Cortex of kidney (tissue), 1 donor: ENCODE measurements at regions not wholly inside any gene's neighbourhood (a gene's known extent, or its start where the extent isn't known, plus 50 kb on each side); places are given as distances from the start of the nearest gene placed in this dataset.

Source experiments
- DNase-seq: peaks from one replicate; lab custom pipeline; 2025; lab: John Stamatoyannopoulos, UW

GRCh38 chr12:126770188-126770587 is 1496.8 kb upstream of the TMEM132C start:
- DNase-seq, result no peak

GRCh38 chr12:126772171-126772864 is 1494.7 kb upstream of the TMEM132C start:
- DNase-seq, result no peak

GRCh38 chr12:126773012-126773411 is 1494.0 kb upstream of the TMEM132C start:
- no peak for DNase-seq

GRCh38 chr12:126773491-126773890 is 1493.5 kb upstream of the TMEM132C start:
- no peak for DNase-seq

GRCh38 chr12:126776026-126776655 is 1490.8 kb upstream of the TMEM132C start:
- no peak for DNase-seq

- no peak for DNase-seq
Observed at GRCh38 chr12:126780343-126780742, 1486.6 kb upstream of the TMEM132C start.

- DNase-seq, result no peak
Observed at GRCh38 chr12:126781593-126781992, 1485.4 kb upstream of the TMEM132C start.

- no peak for DNase-seq
Observed at GRCh38 chr12:126782083-126782482, 1484.9 kb upstream of the TMEM132C start.

- DNase-seq, result no peak
Observed at GRCh38 chr12:126784328-126784921, 1482.5 kb upstream of the TMEM132C start.

- no peak for DNase-seq
Observed at GRCh38 chr12:126789963-126790362, 1477.0 kb upstream of the TMEM132C start.

- DNase-seq, result no peak
Observed at GRCh38 chr12:126791122-126791521, 1475.8 kb upstream of the TMEM132C start.

GRCh38 chr12:126792411-126792810 is 1474.6 kb upstream of the TMEM132C start:
- DNase-seq, result no peak

GRCh38 chr12:126797525-126797924 is 1469.4 kb upstream of the TMEM132C start:
- DNase-seq, result no peak

- no peak for DNase-seq
Observed at GRCh38 chr12:126798449-126798848, 1468.5 kb upstream of the TMEM132C start.

- no peak for DNase-seq
Observed at GRCh38 chr12:126807312-126807865, 1459.6 kb upstream of the TMEM132C start.

GRCh38 chr12:126811391-126811790 is 1455.6 kb upstream of the TMEM132C start:
- no peak for DNase-seq

GRCh38 chr12:126819554-126819953 is 1447.4 kb upstream of the TMEM132C start:
- DNase-seq, result no peak

GRCh38 chr12:126830778-126831680 is 1435.9 kb upstream of the TMEM132C start:
- no peak for DNase-seq

- DNase-seq, result no peak
Observed at GRCh38 chr12:126837697-126838096, 1429.3 kb upstream of the TMEM132C start.

- no peak for DNase-seq
Observed at GRCh38 chr12:126843915-126844669, 1422.9 kb upstream of the TMEM132C start.

- no peak for DNase-seq
Observed at GRCh38 chr12:126847005-126847629, 1419.9 kb upstream of the TMEM132C start.
